Brain pericyte (primary cell): ENCODE measurements at regions not wholly inside any gene's neighbourhood (a gene's known extent, or its start where the extent isn't known, plus 50 kb on each side); places are given as distances from the start of the nearest gene placed in this dataset.
"Not testable (repeated sequence)": the region's sequence is repeated elsewhere in the genome, so short reads cannot be mapped to it uniquely, and the experiment has no call there.

Experiments
- DNase-seq: peaks from one replicate; pipeline ENCODE4 v3.0.0-alpha.2; 2012; ENCODE audit warnings: low read depth, low spot score

- no peak for DNase-seq
Measured at GRCh38 chr18:66280470-66280869, 323.4 kb downstream of the CDH19 start.

- no peak for DNase-seq
Measured at GRCh38 chr18:66271962-66272361, 331.9 kb downstream of the CDH19 start.

GRCh38 chr18:66264130-66264529, 339.8 kb downstream of the CDH19 start:
- DNase-seq: no peak

GRCh38 chr18:66254121-66254520, 349.8 kb downstream of the CDH19 start:
- no peak for DNase-seq

DNA sequence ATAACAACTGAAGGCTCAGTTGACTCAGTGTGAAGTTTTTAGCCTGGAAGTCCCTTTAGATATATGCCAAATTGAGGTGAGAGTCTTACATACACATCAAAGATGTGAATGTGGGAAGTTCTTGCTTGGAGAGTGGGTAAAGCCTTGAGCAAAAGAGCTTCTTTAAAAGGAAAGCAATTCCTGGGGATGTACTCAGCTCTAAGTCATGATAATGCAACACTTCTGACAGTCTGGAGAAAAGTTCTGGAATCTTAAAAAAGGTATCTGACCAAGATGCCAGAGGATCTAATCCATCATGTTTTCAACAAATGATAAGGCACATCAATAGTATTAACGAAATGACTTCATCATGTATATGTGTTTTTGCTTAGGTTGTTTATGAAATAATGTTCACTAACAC, 351.2 kb downstream of the CDH19 start:
- no peak for DNase-seq

DNA sequence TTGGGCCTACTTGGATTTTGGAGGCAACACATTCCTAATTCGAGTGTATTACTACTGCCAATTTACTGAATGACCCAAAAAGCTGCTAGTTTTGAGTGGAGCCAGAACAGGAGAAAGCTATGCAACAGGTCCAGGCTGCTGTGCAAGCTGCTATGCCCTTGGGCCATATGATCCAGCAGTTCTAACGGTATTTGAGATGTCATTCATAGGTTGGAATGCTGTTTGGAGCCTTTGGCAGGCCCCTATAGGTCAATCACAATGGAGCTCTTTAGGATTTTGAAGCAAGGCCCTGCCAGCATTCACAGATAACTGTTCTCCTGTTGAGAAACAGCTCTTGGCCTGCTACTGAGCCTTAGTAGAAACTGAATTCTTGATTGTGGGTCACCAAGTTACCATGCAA, 368.7 kb downstream of the CDH19 start:
- DNase-seq: no peak

DNA sequence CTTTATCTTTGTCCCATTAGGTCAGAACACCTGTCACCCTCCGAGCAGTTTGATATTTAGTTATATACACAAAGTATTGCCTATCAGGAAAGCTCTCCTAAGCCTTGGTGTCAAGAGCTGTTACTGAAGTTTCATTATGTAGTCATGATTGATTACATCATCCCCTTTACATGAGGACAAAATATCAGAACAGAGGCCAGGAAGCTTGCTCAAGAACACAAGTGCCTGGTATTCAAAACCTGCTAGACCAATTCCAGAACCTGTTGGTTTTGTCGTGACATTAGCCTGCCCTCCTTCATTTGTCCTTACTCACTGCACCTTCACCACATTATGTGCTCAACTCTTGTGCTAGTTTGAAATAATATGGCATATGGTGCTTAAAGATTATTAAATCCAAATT, 377.1 kb downstream of the CDH19 start:
- DNase-seq: no peak

DNA sequence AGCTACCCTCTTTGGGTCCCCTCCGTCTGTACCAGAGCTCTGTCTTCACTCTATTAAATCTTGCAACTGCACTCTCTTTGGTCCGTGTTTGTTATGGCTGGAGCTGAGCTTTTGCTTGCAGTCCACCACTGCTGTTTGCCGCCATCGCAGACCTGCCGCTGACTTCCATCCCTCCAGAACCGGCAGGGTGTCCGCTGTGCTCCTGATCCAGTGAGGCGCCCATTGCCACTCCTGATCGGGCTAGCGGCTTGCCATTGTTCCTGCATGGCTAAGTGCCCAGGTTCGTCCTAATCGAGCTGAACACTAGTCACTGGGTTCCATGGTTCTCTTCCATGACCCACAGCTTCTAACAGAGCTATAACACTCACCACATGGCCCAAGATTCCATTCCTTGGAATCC, 380.6 kb downstream of the CDH19 start:
- DNase-seq: not testable (repeated sequence)

DNA sequence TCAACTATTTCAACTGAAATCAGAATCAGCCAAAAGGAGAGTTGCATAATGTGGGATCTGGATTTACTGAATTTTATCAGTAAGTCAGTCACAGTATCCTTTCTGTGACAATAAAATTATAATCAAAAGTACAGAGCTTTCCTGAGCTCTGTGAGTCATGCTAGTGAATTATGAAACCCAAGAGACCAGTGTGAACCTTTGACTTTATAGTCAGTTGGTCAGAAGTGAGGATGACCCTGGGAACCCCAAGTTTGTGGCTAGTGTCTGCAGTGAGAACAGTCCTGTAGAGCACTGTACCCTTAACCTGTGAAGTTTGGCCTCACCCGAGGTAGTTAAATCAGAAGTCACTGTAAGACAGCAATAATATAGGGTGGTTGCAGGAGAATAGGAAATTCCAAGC, 381.7 kb downstream of the CDH19 start:
- DNase-seq: no peak

DNA sequence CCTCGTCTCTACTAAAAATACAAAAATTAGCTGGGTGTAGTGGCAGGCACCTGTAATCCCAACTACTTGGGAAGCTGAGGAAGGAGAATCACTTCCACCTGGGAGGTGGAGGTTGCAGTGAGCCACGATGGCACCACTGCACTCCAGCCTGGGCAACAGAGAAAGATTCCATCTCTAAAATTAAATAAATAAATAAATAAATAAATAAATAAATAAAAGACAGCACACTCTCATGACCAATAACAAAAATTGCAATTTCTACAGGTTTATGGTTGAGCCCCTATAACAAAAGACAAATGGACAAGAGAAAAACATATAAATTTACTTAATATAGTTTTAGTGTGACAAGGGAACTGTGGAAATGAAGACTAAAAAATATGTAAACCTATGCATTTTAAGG, 384.1 kb downstream of the CDH19 start:
- no peak for DNase-seq

DNA sequence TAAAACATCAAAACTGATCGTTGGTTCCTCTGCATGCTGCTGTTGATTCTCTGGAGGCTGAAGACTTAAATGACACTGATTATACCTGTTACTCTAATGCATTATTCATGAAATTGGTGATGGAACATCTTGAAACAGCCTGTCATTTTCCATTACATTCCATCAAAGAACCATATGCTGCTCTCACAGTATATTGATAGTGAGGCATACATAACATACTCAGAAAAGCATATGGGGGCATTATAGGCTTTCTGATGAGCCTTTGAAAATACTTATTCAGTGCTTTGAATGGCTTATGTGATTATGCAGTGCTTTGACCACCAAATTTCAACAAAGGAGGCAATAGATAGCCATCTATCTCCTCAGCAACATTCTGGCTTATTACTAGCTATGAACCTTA, 392.1 kb downstream of the CDH19 start:
- DNase-seq: no peak

GRCh38 chr18:66210875-66211274, 393.0 kb downstream of the CDH19 start:
- no peak for DNase-seq

DNA sequence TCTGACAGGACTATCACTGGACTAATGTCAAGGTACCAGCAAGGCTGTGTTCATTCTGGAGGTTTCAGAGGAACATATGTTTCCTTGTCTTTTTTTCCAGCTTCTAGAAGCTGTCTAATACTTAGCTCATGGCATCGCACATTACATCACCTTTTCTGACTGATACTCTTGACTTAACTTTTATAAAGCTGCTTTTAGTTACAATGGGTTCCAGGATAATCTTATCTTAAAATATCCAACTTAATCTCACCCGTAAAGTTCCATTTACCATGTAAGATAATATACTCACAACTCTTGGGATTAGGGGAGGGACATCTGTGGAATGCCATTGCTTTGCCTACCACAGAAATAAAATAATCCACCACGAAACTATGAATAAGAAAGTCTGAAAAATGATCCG, 394.2 kb downstream of the CDH19 start:
- DNase-seq: no peak

DNA sequence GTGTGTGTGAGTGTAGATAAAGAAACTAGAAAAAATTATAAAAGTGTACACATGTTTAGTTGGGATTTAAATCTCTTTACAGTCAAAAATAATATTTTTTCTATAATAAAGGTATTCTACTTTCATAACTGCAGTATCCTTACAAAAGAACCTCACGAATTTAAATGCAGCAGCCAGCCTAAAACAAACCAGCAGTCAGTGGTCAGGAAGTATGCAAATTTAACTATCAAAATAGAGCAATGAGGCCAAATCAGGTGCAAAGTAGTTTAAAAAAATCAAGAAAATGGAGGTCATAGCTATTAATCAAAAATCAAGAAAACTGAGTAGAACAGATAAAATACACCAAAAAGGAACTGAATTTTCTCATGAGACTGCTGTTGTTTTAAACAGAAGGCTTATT, 407.1 kb downstream of the CDH19 start:
- no peak for DNase-seq

DNA sequence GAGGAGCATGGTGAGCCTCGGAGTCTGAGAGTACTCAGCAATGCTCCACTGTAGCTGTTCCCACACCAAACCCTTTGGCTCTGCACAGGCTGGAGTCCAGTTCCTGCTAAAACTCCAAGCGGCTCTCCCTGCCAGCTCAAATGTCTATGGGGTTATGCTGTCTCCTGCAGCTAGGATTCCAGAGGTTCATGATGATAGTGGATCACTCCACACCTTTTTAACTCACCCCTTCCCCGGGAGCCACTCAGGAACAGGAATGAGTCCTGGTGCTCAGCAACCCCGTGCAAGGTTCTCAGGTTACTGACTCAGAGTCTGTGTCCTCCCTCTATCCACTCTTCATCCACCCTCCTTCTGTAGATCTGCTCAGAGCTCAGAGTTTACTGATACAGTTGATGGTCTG, 410.0 kb downstream of the CDH19 start:
- no peak for DNase-seq

- no peak for DNase-seq
Measured at GRCh38 chr18:66193394-66193793, 410.5 kb downstream of the CDH19 start.

- DNase-seq: no peak
Measured at GRCh38 chr18:66168685-66169235, 417.9 kb downstream of the CDH7 start.

GRCh38 chr18:66167829-66168684, 417.2 kb downstream of the CDH7 start:
- DNase-seq: no peak

DNA sequence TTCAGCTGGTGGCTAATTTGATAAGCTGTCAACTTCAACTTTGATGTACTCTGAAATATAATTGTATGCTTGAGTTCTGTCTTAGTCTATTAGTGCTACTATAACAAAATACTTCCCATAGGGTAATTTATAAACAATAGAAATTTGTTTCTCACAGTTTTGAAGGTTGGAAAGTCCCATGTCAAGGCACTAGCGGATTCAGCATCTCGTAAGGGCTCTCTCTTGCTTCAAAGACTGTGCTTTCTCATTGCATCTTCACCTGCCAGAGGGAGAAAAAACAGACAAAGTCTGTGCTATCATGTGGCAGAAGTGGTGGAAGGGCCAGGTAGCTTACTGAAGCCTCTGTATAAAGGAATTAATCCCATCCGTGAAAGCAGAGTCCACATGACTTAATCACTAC, 409.2 kb downstream of the CDH7 start:
- DNase-seq: no peak

GRCh38 chr18:66159451-66159850, 408.6 kb downstream of the CDH7 start:
- no peak for DNase-seq

DNA sequence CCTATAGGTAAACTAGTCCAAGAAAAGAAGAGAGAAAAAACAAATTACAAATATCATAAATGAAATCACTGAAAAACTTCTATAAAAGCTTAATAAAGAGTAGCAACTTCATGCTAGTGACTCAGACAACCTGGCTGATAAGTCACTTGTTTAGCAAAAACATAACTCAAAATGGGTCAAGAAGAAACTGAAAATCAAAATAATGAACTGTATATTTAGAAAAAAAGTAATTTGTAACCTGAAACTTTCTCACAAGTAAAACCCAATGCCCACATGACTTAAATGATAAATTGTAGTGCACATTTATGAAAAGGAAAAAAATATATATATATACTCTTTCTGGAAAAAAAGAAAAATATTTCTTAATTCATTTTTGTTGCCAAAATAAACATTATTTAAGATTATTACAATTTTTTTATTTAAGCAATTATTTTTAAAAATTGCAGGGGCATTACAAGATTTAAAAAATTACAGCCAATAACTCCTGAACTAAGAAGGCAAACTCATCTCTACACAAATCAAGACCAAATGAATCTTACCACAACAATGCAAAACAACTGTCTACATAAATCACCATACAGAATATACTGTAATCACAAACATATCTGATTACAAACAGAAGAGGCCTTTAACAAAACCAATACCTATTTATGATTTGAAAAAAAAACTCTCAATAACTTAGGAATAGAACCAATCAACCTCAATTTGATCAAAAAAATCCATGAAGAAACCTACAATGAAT, 406.3 kb downstream of the CDH7 start:
- DNase-seq: no peak

- no peak for DNase-seq
Measured at GRCh38 chr18:66150650-66151049, 399.8 kb downstream of the CDH7 start.

- DNase-seq: no peak
Measured at GRCh38 chr18:66143029-66143428, 392.2 kb downstream of the CDH7 start.
